NCI-H187 (cell line): ENCODE measurements at regions not wholly inside any gene's neighbourhood (a gene's known extent, or its start where the extent isn't known, plus 50 kb on each side); places are given as distances from the start of the nearest gene placed in this dataset.
"Not testable (repeated sequence)": the region's sequence is repeated elsewhere in the genome, so short reads cannot be mapped to it uniquely, and the experiment has no call there.

ENCODE experiments used
- DNase-seq, 2 experiments: peaks; one replicate each; lab custom pipeline; 2025; lab: John Stamatoyannopoulos, UW

GRCh38 chr3:78086150-78086549 lies 1046.3 kb downstream of the ROBO2 start:
- no peak for DNase-seq

GRCh38 chr3:78087134-78087533 lies 1047.2 kb downstream of the ROBO2 start:
- DNase-seq: no peak

- no peak for DNase-seq
Observed at GRCh38 chr3:78088006-78088405, 1048.1 kb downstream of the ROBO2 start.

- no peak for DNase-seq
Observed at GRCh38 chr3:78090382-78090781, 1050.5 kb downstream of the ROBO2 start.

- no peak for DNase-seq
Observed at GRCh38 chr3:78091478-78092119, 1051.7 kb downstream of the ROBO2 start.

GRCh38 chr3:78092574-78092973 lies 1052.7 kb downstream of the ROBO2 start:
- DNase-seq: not testable (repeated sequence)

GRCh38 chr3:78096488-78097255 lies 1056.8 kb downstream of the ROBO2 start:
- no peak for DNase-seq

- DNase-seq: no peak
Observed at GRCh38 chr3:78098367-78098766, 1058.5 kb downstream of the ROBO2 start.

GRCh38 chr3:78101384-78101783 lies 1061.5 kb downstream of the ROBO2 start:
- DNase-seq: no peak

GRCh38 chr3:78108269-78108961 lies 1068.5 kb downstream of the ROBO2 start:
- DNase-seq: not testable (repeated sequence)

- no peak for DNase-seq
Observed at GRCh38 chr3:78112291-78113010, 1072.6 kb downstream of the ROBO2 start.

- no peak for DNase-seq
Observed at GRCh38 chr3:78115983-78116382, 1076.1 kb downstream of the ROBO2 start.

- DNase-seq: no peak
Observed at GRCh38 chr3:78116874-78117273, 1077.0 kb downstream of the ROBO2 start.

GRCh38 chr3:78123058-78123457 lies 1083.2 kb downstream of the ROBO2 start:
- no peak for DNase-seq

GRCh38 chr3:78129707-78130106 lies 1089.8 kb downstream of the ROBO2 start:
- DNase-seq: no peak

GRCh38 chr3:78130741-78131290 lies 1090.9 kb downstream of the ROBO2 start:
- DNase-seq: no peak

- no peak for DNase-seq
Observed at GRCh38 chr3:78134496-78134895, 1094.6 kb downstream of the ROBO2 start.

- DNase-seq: no peak
Observed at GRCh38 chr3:78139166-78139565, 1099.3 kb downstream of the ROBO2 start.

GRCh38 chr3:78140274-78140673 lies 1100.4 kb downstream of the ROBO2 start:
- no peak for DNase-seq

- no peak for DNase-seq
Observed at GRCh38 chr3:78140866-78141265, 1101.0 kb downstream of the ROBO2 start.

- DNase-seq: no peak
Observed at GRCh38 chr3:78141269-78141668, 1101.4 kb downstream of the ROBO2 start.

- DNase-seq: no peak
Observed at GRCh38 chr3:78143000-78143399, 1103.1 kb downstream of the ROBO2 start.
